Stimulated activated naive B cell treated with anti-CD40 and anti-IgM and Interleukin-4, amounts not matched to agents 10 μg/mL and 1 μg/mL and 100 μg/mL, for 72 hours (primary cell): ENCODE measurements at regions not wholly inside any gene's neighbourhood (a gene's known extent, or its start where the extent isn't known, plus 50 kb on each side); places are given as distances from the start of the nearest gene placed in this dataset.

Source experiments
- ATAC-seq, 2 donors: fragments of 150-1000 bp; cut with Tn5 transposase; replicated peaks; 2 replicates each; pipeline ENCODE4 v1.10.0; 2021; ENCODE audit warnings: moderate library complexity in 1 of 2
- DNase-seq: peaks from one replicate; pipeline ENCODE4 v3.0.0; 2021
- H3K27ac Mint-ChIP-seq: one replicate; pipeline ENCODE4 v1.8.0; 2022; ENCODE audit warnings: mild to moderate bottlenecking, mixed read lengths
- H3K27me3 Mint-ChIP-seq, 2 donors: one replicate each; pipeline ENCODE4 v1.8.0; 2022; ENCODE audit warnings: mixed read lengths in 2 of 2
- H3K36me3 Mint-ChIP-seq, 2 donors: one replicate each; pipeline ENCODE4 v1.8.0; 2022; ENCODE audit warnings: mixed read lengths in 2 of 2, mild to moderate bottlenecking in 1 of 2
- H3K4me1 Mint-ChIP-seq, 2 donors: one replicate each; pipeline ENCODE4 v1.8.0; 2022; ENCODE audit warnings: mixed read lengths in 2 of 2, mild to moderate bottlenecking in 1 of 2
- H3K4me3 Mint-ChIP-seq, 2 donors: one replicate each; pipeline ENCODE4 v1.8.0; 2022; ENCODE audit warnings: mild to moderate bottlenecking in 2 of 2, mixed read lengths in 2 of 2, moderate library complexity in 1 of 2
- H3K9me3 Mint-ChIP-seq, 2 donors: one replicate each; pipeline ENCODE4 v1.8.0; 2022; ENCODE audit warnings: mixed read lengths in 2 of 2, mild to moderate bottlenecking in 1 of 2

- Mint-ChIP-seq H3K27ac (no peak overlapping the region), H3K9me3 (peaks cover 0 to 4% of the 10 kb centered on the region in 2 donors), H3K4me1 (no peaks in the 10 kb centered on the region), H3K36me3 (no peaks in the 10 kb centered on the region), H3K27me3 (peaks cover 4 to 7% of the 10 kb centered on the region in 2 donors), H3K4me3 (no peak overlapping the region)
- no peak for ATAC-seq
- no peak for DNase-seq
Measured at GRCh38 chr1:184311580-184311979, 75.2 kb upstream of the C1orf21 start.

- DNase-seq (no peak), ATAC-seq (no peak)
- Mint-ChIP-seq H3K4me1 (no peaks in the 10 kb centered on the region), H3K27me3 (peaks cover 4 to 7% of the 10 kb centered on the region in 2 donors), H3K4me3 (no peak overlapping the region), H3K9me3 (peaks cover 0 to 3% of the 10 kb centered on the region in 2 donors), H3K27ac (no peak overlapping the region), H3K36me3 (no peaks in the 10 kb centered on the region)
Measured at GRCh38 chr1:184315254-184315653, 71.6 kb upstream of the C1orf21 start.

DNA sequence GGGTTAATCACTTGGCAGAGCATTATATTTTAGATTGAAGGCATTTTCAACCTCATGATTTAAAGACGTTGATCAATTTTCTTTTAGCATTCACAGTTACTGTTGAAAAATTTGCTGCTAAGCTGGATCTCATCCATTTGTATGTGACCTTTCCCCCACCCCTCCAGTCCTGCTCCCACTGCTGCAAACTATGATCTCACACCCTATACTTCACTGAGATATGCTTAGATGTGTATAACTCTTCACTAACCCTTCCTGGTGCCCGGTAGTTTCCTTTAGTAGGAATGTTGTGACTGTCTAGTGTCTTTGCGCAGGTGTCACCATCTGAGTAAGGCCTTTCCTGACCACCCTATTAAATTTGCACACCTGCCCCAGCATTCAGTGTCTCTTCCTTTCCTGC, 67.0 kb upstream of the C1orf21 start:
- no peaks in the 10 kb centered on the region for H3K9me3 Mint-ChIP-seq
- ATAC-seq (no peak), DNase-seq (no peak)
- H3K4me3 Mint-ChIP-seq = no peak overlapping the region
- H3K4me1 Mint-ChIP-seq = no peaks in the 10 kb centered on the region
- no peaks in the 10 kb centered on the region for H3K36me3 Mint-ChIP-seq
- no peaks in the 10 kb centered on the region for H3K27me3 Mint-ChIP-seq
- H3K27ac Mint-ChIP-seq = no peak overlapping the region

DNA sequence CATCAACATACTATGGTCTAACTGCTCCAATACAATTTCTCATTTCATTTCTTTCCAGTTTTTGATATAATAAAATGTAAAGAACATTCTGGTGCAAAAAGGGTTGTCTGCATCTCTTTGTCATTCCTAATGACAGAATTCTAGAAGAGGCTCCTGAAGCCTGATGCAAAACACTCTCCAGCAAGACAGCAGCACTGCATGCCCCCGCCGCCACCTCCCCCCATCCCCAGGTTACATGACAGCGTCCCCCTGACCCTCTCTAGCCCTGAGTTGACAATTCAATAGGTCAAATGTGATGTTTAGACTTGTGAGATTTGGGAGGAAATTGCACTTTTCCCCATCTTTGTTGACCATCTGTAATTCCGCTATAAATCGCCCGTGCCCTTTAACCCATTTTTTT, 64.6 kb upstream of the C1orf21 start:
- no peaks in the 10 kb centered on the region for H3K36me3 Mint-ChIP-seq
- H3K27me3 Mint-ChIP-seq = peaks cover 0 to 3% of the 10 kb centered on the region in 2 donors
- H3K4me3 Mint-ChIP-seq = no peak overlapping the region
- ATAC-seq = no peak
- H3K4me1 Mint-ChIP-seq = no peaks in the 10 kb centered on the region
- no peaks in the 10 kb centered on the region for H3K9me3 Mint-ChIP-seq
- no peak overlapping the region for H3K27ac Mint-ChIP-seq
- no peak for DNase-seq

GRCh38 chr1:184324972-184325371, 61.9 kb upstream of the C1orf21 start:
- H3K36me3 Mint-ChIP-seq = no peaks in the 10 kb centered on the region
- ATAC-seq (no peak), DNase-seq (no peak)
- H3K27ac Mint-ChIP-seq = no peak overlapping the region
- H3K4me3 Mint-ChIP-seq = no peak overlapping the region
- H3K9me3 Mint-ChIP-seq = peaks cover 0 to 4% of the 10 kb centered on the region in 2 donors
- H3K27me3 Mint-ChIP-seq = peaks cover 8 to 13% of the 10 kb centered on the region in 2 donors
- H3K4me1 Mint-ChIP-seq = no peaks in the 10 kb centered on the region

- H3K27me3 Mint-ChIP-seq = peaks cover 8 to 13% of the 10 kb centered on the region in 2 donors
- H3K4me1 Mint-ChIP-seq = no peaks in the 10 kb centered on the region
- H3K9me3 Mint-ChIP-seq = peaks cover 0 to 4% of the 10 kb centered on the region in 2 donors
- H3K4me3 Mint-ChIP-seq = no peak overlapping the region
- no peaks in the 10 kb centered on the region for H3K36me3 Mint-ChIP-seq
- no peak overlapping the region for H3K27ac Mint-ChIP-seq
- ATAC-seq (no peak), DNase-seq (no peak)
Measured at GRCh38 chr1:184326278-184326677, 60.6 kb upstream of the C1orf21 start.

- no peak overlapping the region for H3K4me3 Mint-ChIP-seq
- no peaks in the 10 kb centered on the region for H3K4me1 Mint-ChIP-seq
- ATAC-seq = no peak
- no peak overlapping the region for H3K27ac Mint-ChIP-seq
- H3K27me3 Mint-ChIP-seq = peaks cover 8 to 13% of the 10 kb centered on the region in 2 donors
- no peak for DNase-seq
- peaks cover 6 to 8% of the 10 kb centered on the region in 2 donors for H3K9me3 Mint-ChIP-seq
- no peaks in the 10 kb centered on the region for H3K36me3 Mint-ChIP-seq
Measured at GRCh38 chr1:184329245-184329953, 57.4 kb upstream of the C1orf21 start.

DNA sequence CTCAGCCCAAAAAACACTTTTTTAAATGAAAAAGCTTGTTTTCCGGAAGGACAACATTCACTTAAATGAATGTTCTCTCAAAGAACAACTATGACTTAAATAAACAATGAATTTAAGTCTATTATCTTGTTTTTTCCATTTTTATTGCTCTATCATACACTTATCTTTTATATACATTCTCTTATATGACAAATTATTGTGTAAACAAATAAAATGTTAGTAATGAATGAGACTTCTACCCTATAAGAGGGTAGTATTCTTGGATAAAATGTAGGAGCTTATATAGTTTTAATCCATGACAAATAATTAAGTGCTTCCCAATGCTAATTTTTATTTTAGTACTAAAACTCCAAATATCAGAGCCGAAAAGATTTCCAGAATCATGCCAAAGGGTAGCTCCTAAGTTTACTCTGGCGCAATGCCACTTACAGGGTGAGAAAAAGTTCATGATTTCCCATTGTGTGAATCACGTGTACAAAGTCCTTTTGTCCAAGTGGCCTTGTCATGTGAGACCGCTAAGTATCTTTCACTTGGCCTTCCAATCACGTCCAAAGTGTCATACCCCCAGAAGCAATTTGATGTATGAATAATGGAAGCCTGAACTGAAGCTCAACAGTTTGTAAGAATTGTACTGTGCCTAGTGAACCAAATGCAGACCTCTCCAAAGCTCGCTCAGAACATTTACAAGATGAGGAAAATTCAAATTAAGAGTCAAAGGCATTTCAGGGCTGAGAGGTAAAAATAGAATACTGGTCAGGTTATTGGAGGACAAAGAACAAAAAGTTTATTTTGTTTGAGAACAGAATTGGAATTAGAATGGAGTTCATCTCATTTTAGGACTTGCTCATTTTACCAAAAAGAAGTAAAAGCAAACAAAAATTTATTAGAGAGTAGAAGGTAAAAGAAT, 56.6 kb upstream of the C1orf21 start:
- ATAC-seq (no peak), DNase-seq (no peak)
- Mint-ChIP-seq H3K4me1 (no peaks in the 10 kb centered on the region), H3K27me3 (peaks cover 8 to 13% of the 10 kb centered on the region in 2 donors), H3K36me3 (no peaks in the 10 kb centered on the region), H3K4me3 (no peak overlapping the region), H3K9me3 (peaks cover 6 to 8% of the 10 kb centered on the region in 2 donors), H3K27ac (no peak overlapping the region)

DNA sequence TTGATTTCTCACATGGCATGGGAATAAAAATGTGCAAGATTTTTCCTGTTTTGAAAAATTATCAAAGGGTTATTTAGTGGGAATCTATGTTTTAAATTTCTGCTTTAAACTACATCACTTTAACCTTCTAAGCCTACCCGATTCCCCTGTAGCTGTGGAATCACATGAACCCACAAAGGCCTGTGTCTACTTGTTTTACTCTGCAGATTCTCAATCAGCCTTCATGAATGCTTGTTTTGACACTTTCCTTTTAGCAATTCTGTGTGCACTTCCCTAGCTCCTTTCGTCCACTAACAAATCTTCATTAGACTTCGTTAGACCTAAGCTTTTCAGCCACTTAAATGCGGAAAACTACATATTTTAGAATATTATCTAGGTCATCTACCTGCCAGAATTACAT, 56.0 kb upstream of the C1orf21 start:
- Mint-ChIP-seq H3K4me3 (no peak overlapping the region), H3K27ac (no peak overlapping the region), H3K9me3 (peaks cover 6 to 8% of the 10 kb centered on the region in 2 donors), H3K36me3 (no peaks in the 10 kb centered on the region), H3K27me3 (peaks cover 5 to 13% of the 10 kb centered on the region in 2 donors), H3K4me1 (no peaks in the 10 kb centered on the region)
- no peak for ATAC-seq
- DNase-seq = no peak
